ENCODE measurements at regions not wholly inside any gene's neighbourhood (a gene's known extent, or its start where the extent isn't known, plus 50 kb on each side); places are given as distances from the start of the nearest gene placed in this dataset.

DNA sequence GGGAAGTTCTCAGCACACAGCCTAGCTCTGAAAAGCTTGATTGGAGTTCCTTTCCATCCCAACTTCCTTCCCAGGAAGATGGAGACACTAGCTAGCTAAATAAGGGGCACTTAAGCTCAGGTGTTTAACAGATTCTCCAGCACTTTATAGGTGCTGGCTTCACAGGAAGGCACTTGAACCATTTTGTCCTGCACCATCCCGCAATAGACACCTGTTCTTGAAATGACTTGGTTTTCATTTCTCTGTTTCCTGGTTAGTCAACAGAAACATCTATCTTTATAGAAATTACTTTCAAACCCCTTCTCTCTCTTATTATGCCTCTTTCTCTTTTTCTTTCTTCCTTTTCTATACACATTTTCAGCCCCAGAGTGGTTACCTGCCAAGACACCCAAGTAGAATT is 409.9 kb upstream of the ZFHX3 start:
- no peak overlapping the region for H2AFZ ChIP-seq (ENCODE audit: low read length)
- H3K4me1 ChIP-seq (ENCODE audit: insufficient read depth, low read length, severe bottlenecking) = no peaks in the 10 kb centered on the region
- no peaks in the 10 kb centered on the region for H3K9me3 ChIP-seq (ENCODE audit: low read length)
- H4K20me1 ChIP-seq (ENCODE audit: insufficient read depth, low read length) = no peaks in the 10 kb centered on the region
- TF ChIP-seq, protein P1, sequence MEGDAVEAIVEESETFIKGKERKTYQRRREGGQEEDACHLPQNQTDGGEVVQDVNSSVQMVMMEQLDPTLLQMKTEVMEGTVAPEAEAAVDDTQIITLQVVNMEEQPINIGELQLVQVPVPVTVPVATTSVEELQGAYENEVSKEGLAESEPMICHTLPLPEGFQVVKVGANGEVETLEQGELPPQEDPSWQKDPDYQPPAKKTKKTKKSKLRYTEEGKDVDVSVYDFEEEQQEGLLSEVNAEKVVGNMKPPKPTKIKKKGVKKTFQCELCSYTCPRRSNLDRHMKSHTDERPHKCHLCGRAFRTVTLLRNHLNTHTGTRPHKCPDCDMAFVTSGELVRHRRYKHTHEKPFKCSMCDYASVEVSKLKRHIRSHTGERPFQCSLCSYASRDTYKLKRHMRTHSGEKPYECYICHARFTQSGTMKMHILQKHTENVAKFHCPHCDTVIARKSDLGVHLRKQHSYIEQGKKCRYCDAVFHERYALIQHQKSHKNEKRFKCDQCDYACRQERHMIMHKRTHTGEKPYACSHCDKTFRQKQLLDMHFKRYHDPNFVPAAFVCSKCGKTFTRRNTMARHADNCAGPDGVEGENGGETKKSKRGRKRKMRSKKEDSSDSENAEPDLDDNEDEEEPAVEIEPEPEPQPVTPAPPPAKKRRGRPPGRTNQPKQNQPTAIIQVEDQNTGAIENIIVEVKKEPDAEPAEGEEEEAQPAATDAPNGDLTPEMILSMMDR (IDR thresholded peaks at IDR 0.05; ENCODE audit: low read length) = no peak
- no peak for TF ChIP-seq EZH2 (IDR thresholded peaks at IDR 0.05; ENCODE audit: borderline replicate concordance, low read length)
- H3K27ac ChIP-seq (ENCODE audit: low read depth, low read length, poor library complexity, severe bottlenecking) = no peak overlapping the region
- H3K4me3 ChIP-seq (ENCODE audit: low read depth, low read length, poor library complexity, severe bottlenecking) = no peak overlapping the region
- no peaks in the 10 kb centered on the region for H3K36me3 ChIP-seq (ENCODE audit: insufficient read depth, low read length)
- H3K79me2 ChIP-seq (ENCODE audit: insufficient read depth, low read length) = no peaks in the 10 kb centered on the region
- H3K9ac ChIP-seq (ENCODE audit: low read length) = no peak overlapping the region
- H3F3A ChIP-seq (ENCODE audit: insufficient read depth, low read length) = no peaks in the 10 kb centered on the region
- no peak overlapping the region for H3K4me2 ChIP-seq (ENCODE audit: low read length)
- no peaks in the 10 kb centered on the region for H3K27me3 ChIP-seq (ENCODE audit: insufficient read depth, low read length)
- no peaks in the 10 kb centered on the region for H3K9me2 ChIP-seq (ENCODE audit: low read depth, low read length)

DNA sequence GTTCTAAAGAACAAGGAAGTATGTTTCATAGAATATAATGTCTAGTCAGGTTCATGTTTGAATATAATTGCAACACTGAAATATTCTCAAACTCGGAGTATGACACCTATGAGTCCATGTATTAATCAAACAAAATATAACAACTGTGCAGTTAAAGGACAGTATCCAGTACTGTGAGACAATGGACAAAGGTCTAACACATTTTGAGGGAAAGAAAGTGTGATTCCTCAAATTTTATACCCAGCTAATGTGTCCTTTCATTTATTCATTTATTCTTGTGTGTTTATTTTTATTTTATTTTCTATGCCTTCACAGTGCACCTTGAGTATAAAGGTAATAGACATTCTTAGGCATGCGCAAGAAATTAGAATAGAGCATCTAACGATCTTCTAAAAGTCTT is 401.0 kb upstream of the ZFHX3 start:
- Histone ChIP-seq H3K27ac (ENCODE audit: low read depth, low read length, poor library complexity, severe bottlenecking) (no peak overlapping the region), H3K9me3 (ENCODE audit: low read length) (peaks cover 4% of the 10 kb centered on the region; the same call in 1 of the 2 replicates), H3K4me2 (ENCODE audit: low read length) (no peak overlapping the region), H3K9ac (ENCODE audit: low read length) (no peak overlapping the region), H3K27me3 (ENCODE audit: insufficient read depth, low read length) (no peaks in the 10 kb centered on the region), H3K36me3 (ENCODE audit: insufficient read depth, low read length) (no peaks in the 10 kb centered on the region), H3F3A (ENCODE audit: insufficient read depth, low read length) (no peaks in the 10 kb centered on the region), H4K20me1 (ENCODE audit: insufficient read depth, low read length) (no peaks in the 10 kb centered on the region), H3K4me1 (ENCODE audit: insufficient read depth, low read length, severe bottlenecking) (no peaks in the 10 kb centered on the region), H3K79me2 (ENCODE audit: insufficient read depth, low read length) (no peaks in the 10 kb centered on the region), H3K4me3 (ENCODE audit: low read depth, low read length, poor library complexity, severe bottlenecking) (no peak overlapping the region), H2AFZ (ENCODE audit: low read length) (no peak overlapping the region), H3K9me2 (ENCODE audit: low read depth, low read length) (no peaks in the 10 kb centered on the region)
- TF ChIP-seq EZH2 (IDR thresholded peaks at IDR 0.05; ENCODE audit: borderline replicate concordance, low read length) = no peak
- TF ChIP-seq, protein P1 (IDR thresholded peaks at IDR 0.05; ENCODE audit: low read length) = no peak

DNA sequence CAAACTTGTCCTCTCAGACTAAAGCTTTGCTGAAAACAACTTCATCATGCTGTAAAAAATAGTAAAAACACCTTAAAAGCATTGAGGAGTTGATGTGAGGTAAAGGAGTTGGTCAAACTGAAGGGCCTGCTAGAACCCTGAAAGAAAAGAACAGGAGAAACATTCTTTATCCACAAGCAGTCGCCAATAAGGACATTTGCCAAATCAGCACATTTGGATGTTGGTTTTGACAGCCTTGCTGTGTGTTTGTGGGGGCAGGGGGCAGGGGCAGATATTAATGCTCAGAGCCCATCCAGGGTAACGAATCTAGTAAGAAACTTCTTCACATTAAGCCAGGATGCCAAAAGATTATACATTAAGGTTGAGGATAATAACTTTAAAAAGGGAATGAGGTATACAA is 399.9 kb upstream of the ZFHX3 start:
- Histone ChIP-seq H3K79me2 (ENCODE audit: insufficient read depth, low read length) (no peaks in the 10 kb centered on the region), H3K4me2 (ENCODE audit: low read length) (no peak overlapping the region), H4K20me1 (ENCODE audit: insufficient read depth, low read length) (no peaks in the 10 kb centered on the region), H3K9ac (ENCODE audit: low read length) (no peak overlapping the region), H3K9me2 (ENCODE audit: low read depth, low read length) (no peaks in the 10 kb centered on the region), H3K4me3 (ENCODE audit: low read depth, low read length, poor library complexity, severe bottlenecking) (no peak overlapping the region), H3K9me3 (ENCODE audit: low read length) (peaks cover 4% of the 10 kb centered on the region; the same call in 1 of the 2 replicates), H2AFZ (ENCODE audit: low read length) (no peak overlapping the region), H3K27me3 (ENCODE audit: insufficient read depth, low read length) (no peaks in the 10 kb centered on the region), H3K36me3 (ENCODE audit: insufficient read depth, low read length) (no peaks in the 10 kb centered on the region), H3F3A (ENCODE audit: insufficient read depth, low read length) (no peaks in the 10 kb centered on the region), H3K27ac (ENCODE audit: low read depth, low read length, poor library complexity, severe bottlenecking) (no peak overlapping the region), H3K4me1 (ENCODE audit: insufficient read depth, low read length, severe bottlenecking) (no peaks in the 10 kb centered on the region)
- TF ChIP-seq EZH2 (IDR thresholded peaks at IDR 0.05; ENCODE audit: borderline replicate concordance, low read length) = no peak
- TF ChIP-seq, protein P1 (IDR thresholded peaks at IDR 0.05; ENCODE audit: low read length) = no peak
